ENCODE measurements at regions not wholly inside any gene's neighbourhood (a gene's known extent, or its start where the extent isn't known, plus 50 kb on each side); places are given as distances from the start of the nearest gene placed in this dataset.

- no peak overlapping the region for H2AFZ ChIP-seq (ENCODE audit: insufficient read depth, low read depth, low read length, poor library complexity, severe bottlenecking)
- H3K9ac ChIP-seq (ENCODE audit: insufficient read depth, low read length, poor library complexity, severe bottlenecking), result no peak overlapping the region
- Mint-ChIP-seq H3K4me1 (no peaks in the 10 kb centered on the region), H3K27me3 (ENCODE audit: low read depth in 3 of 3) (no peaks in the 10 kb centered on the region), H3K9me3 (peaks cover 0 to 3% (median 0%) of the 10 kb centered on the region in 7 donors), H3K27ac (no peak overlapping the region), H3K36me3 (no peaks in the 10 kb centered on the region), H3K4me3 (no peak overlapping the region)
- H3K27ac ChIP-seq (ENCODE audit: low read depth in 1 of 2, low read length in 2 of 2), result no peak overlapping the region
- no peaks in the 10 kb centered on the region for H3K79me2 ChIP-seq (ENCODE audit: insufficient read depth, low read length)
- no peak overlapping the region for H3K4me2 ChIP-seq (replicated peaks; ENCODE audit: extremely low read depth, low read length, poor library complexity, severe bottlenecking)
- H3K9me3 ChIP-seq (replicated peaks in 1 of 2; ENCODE audit: control insufficient read depth in 1 of 2, insufficient read depth in 1 of 2, low read length in 2 of 2), result no peaks in the 10 kb centered on the region
- H3K4me3 ChIP-seq (replicated peaks in 1 of 3; ENCODE audit: low read depth in 2 of 3, low read length in 3 of 3), result no peak overlapping the region
- intact Hi-C loops (cut with micrococcal nuclease), result no loop called here
- H3K4me1 ChIP-seq (ENCODE audit: control insufficient read depth in 1 of 2, insufficient read depth in 2 of 2, low read length in 2 of 2), result no peaks in the 10 kb centered on the region
- no peak for DNase-seq
- no CpG with 5 or more reads among the region's 2 CpGs for WGBS (ENCODE audit: insufficient coverage)
- no peaks in the 10 kb centered on the region for H3K36me3 ChIP-seq (replicated peaks in 1 of 2; ENCODE audit: control insufficient read depth in 1 of 2, insufficient read depth in 2 of 2, low read length in 2 of 2)
- no peaks in the 10 kb centered on the region for H4K20me1 ChIP-seq (ENCODE audit: insufficient read depth, low read length)
- H3K27me3 ChIP-seq (ENCODE audit: control insufficient read depth in 2 of 2, insufficient read depth in 2 of 2, low read length in 2 of 2), result no peaks in the 10 kb centered on the region
- TF ChIP-seq CTCF (IDR thresholded peaks at IDR 0.05), result no peak
Measured at GRCh38 chr11:27963370-27963769, 144.6 kb downstream of the KIF18A start.

GRCh38 chr11:27949951-27950738 lies 157.8 kb downstream of the KIF18A start:
- Histone ChIP-seq H3K9ac (ENCODE audit: insufficient read depth, low read length, poor library complexity, severe bottlenecking) (no peak overlapping the region), H2AFZ (ENCODE audit: insufficient read depth, low read depth, low read length, poor library complexity, severe bottlenecking) (no peak overlapping the region), H3K36me3 (replicated peaks in 1 of 2; ENCODE audit: control insufficient read depth in 1 of 2, insufficient read depth in 2 of 2, low read length in 2 of 2) (no peaks in the 10 kb centered on the region), H3K9me3 (replicated peaks in 1 of 2; ENCODE audit: control insufficient read depth in 1 of 2, insufficient read depth in 1 of 2, low read length in 2 of 2) (peaks cover 0 to 2% of the 10 kb centered on the region in 2 donors), H3K4me1 (ENCODE audit: control insufficient read depth in 1 of 2, insufficient read depth in 2 of 2, low read length in 2 of 2) (no peaks in the 10 kb centered on the region), H3K27ac (ENCODE audit: low read depth in 1 of 2, low read length in 2 of 2) (no peak overlapping the region), H3K4me2 (replicated peaks; ENCODE audit: extremely low read depth, low read length, poor library complexity, severe bottlenecking) (no peak overlapping the region), H3K79me2 (ENCODE audit: insufficient read depth, low read length) (no peaks in the 10 kb centered on the region), H3K4me3 (replicated peaks in 1 of 3; ENCODE audit: low read depth in 2 of 3, low read length in 3 of 3) (no peak overlapping the region), H4K20me1 (ENCODE audit: insufficient read depth, low read length) (no peaks in the 10 kb centered on the region), H3K27me3 (ENCODE audit: control insufficient read depth in 2 of 2, insufficient read depth in 2 of 2, low read length in 2 of 2) (no peaks in the 10 kb centered on the region)
- no peak for TF ChIP-seq CTCF (IDR thresholded peaks at IDR 0.05)
- H3K4me3 Mint-ChIP-seq, result no peak overlapping the region
- peaks cover 0 to 6% (median 2%) of the 10 kb centered on the region in 7 donors for H3K9me3 Mint-ChIP-seq
- no peaks in the 10 kb centered on the region for H3K27me3 Mint-ChIP-seq (ENCODE audit: low read depth in 3 of 3)
- no peaks in the 10 kb centered on the region for H3K36me3 Mint-ChIP-seq
- H3K4me1 Mint-ChIP-seq, result no peaks in the 10 kb centered on the region
- intact Hi-C loops (cut with micrococcal nuclease), result no loop called here
- DNase-seq, result no peak
- WGBS (ENCODE audit: insufficient coverage), result no CpG with 5 or more reads among the region's 1 CpG
- H3K27ac Mint-ChIP-seq, result no peak overlapping the region

Measured in CD14-positive monocyte (primary cell).